HEK293 (cell line): ENCODE measurements at regions not wholly inside any gene's neighbourhood (a gene's known extent, or its start where the extent isn't known, plus 50 kb on each side); places are given as distances from the start of the nearest gene placed in this dataset.

Experiments used
- CTCF ChIA-PET: fragments of 350-600 bp; formaldehyde crosslinking; extraction: SDS; loops from one replicate; lab custom pipeline; 2021; ENCODE audit warnings: antibody characterized with exemption; lab: Yijun Ruan, JAX
- POLR2A ChIA-PET: fragments of 300-600 bp; formaldehyde crosslinking; extraction: SDS; loops from one replicate; lab custom pipeline; 2020; ENCODE audit warnings: antibody characterized with exemption, inconsistent platforms; lab: Yijun Ruan, JAX
- H3K27ac ChIP-seq: fragments of 200-500 bp; sonication (Bioruptor generic); 2 replicates; pipeline ENCODE4 v1.5.1; 2014; ENCODE audit warnings: low read depth, low read length, control low read depth, inconsistent platforms; ENCODE audit errors: extremely low read depth
- H3K36me3 ChIP-seq, 2 experiments: fragments of 200-500 bp in 1 of 2; sonication (Bioruptor generic) in 1 of 2; 1 replicate in 1 of 2; 2 replicates in 1 of 2; pipeline ENCODE4 v1.5.1; 2014 to 2017; ENCODE audit warnings: inconsistent platforms in 2 of 2, low read length in 2 of 2; ENCODE audit not compliant: control insufficient read depth in 2 of 2, insufficient read depth in 1 of 2
- H3K4me1 ChIP-seq: fragments of 200-500 bp; sonication (Bioruptor generic); 2 replicates; pipeline ENCODE4 v1.5.1; 2014; ENCODE audit warnings: mild to moderate bottlenecking, low read length, inconsistent platforms; ENCODE audit not compliant: control insufficient read depth, insufficient read depth
- H3K4me3 ChIP-seq: 2 replicates; pipeline ENCODE4 v1.5.1; 2011; ENCODE audit warnings: low read depth, mild to moderate bottlenecking, control low read depth, low read length, moderate library complexity
- H3K9me3 ChIP-seq: fragments of 200-500 bp; sonication (Bioruptor generic); 2 replicates; pipeline ENCODE4 v1.5.1; 2014; ENCODE audit warnings: low read depth, low read length, inconsistent platforms; ENCODE audit not compliant: control insufficient read depth, insufficient read depth
- KLF1 ChIP-seq: fragments of 450-650 bp; formaldehyde crosslinking; IDR thresholded peaks from 2 replicates; pipeline ENCODE4 v1.5.1; 2016; ENCODE audit warnings: missing biosample characterization, missing genetic modification characterization
- OVOL3 ChIP-seq: fragments of 450-650 bp; formaldehyde crosslinking; IDR thresholded peaks from 2 replicates; pipeline ENCODE4 v1.5.1; 2016; ENCODE audit warnings: missing biosample characterization, missing genetic modification characterization
- PRDM1 ChIP-seq: fragments of 450-650 bp; formaldehyde crosslinking; IDR thresholded peaks from 2 replicates; pipeline ENCODE4; 2016; ENCODE audit warnings: missing biosample characterization, missing genetic modification characterization
- ZBTB20 ChIP-seq: fragments of 450-650 bp; formaldehyde crosslinking; IDR thresholded peaks from 2 replicates; pipeline ENCODE4 v1.5.1; 2016; ENCODE audit warnings: missing biosample characterization, missing genetic modification characterization
- ZNF138 ChIP-seq: fragments of 450-650 bp; formaldehyde crosslinking; IDR thresholded peaks from 2 replicates; pipeline ENCODE4 v1.5.1; 2016; ENCODE audit warnings: missing biosample characterization, missing genetic modification characterization, borderline replicate concordance
- ZNF214 ChIP-seq: fragments of 450-650 bp; formaldehyde crosslinking; IDR thresholded peaks from 2 replicates; pipeline ENCODE4 v1.5.1; 2017; ENCODE audit warnings: missing biosample characterization, mild to moderate bottlenecking, missing genetic modification characterization, borderline replicate concordance
- ZNF354C ChIP-seq: fragments of 450-650 bp; formaldehyde crosslinking; IDR thresholded peaks from 2 replicates; pipeline ENCODE4 v1.5.1; 2016; ENCODE audit warnings: missing biosample characterization, missing genetic modification characterization, low read depth, borderline replicate concordance
- ZNF426 ChIP-seq: fragments of 450-650 bp; formaldehyde crosslinking; IDR thresholded peaks from 2 replicates; pipeline ENCODE4 v1.5.1; 2017; ENCODE audit warnings: missing biosample characterization, missing genetic modification characterization, mild to moderate bottlenecking, inconsistent platforms, moderate library complexity
- ZNF514 ChIP-seq: fragments of 450-650 bp; formaldehyde crosslinking; IDR thresholded peaks from 2 replicates; pipeline ENCODE4 v1.5.1; 2016; ENCODE audit warnings: missing biosample characterization, missing genetic modification characterization
- ZNF544 ChIP-seq: fragments of 450-650 bp; formaldehyde crosslinking; IDR thresholded peaks from 2 replicates; pipeline ENCODE4 v1.5.0; 2017; ENCODE audit warnings: missing biosample characterization, missing genetic modification characterization
- ZNF610 ChIP-seq: fragments of 450-650 bp; formaldehyde crosslinking; IDR thresholded peaks from 2 replicates; pipeline ENCODE4 v1.5.1; 2016; ENCODE audit warnings: missing biosample characterization, missing genetic modification characterization, borderline replicate concordance
- ZNF621 ChIP-seq: fragments of 450-650 bp; formaldehyde crosslinking; IDR thresholded peaks from 2 replicates; pipeline ENCODE4 v1.5.1; 2017; ENCODE audit warnings: missing biosample characterization, missing genetic modification characterization
- TF ChIP-seq, protein P1 (sequence below): fragments of 450-650 bp; formaldehyde crosslinking; IDR thresholded peaks from 2 replicates; pipeline ENCODE4 v1.5.1; 2016; ENCODE audit warnings: missing biosample characterization, missing genetic modification characterization
- TF ChIP-seq, protein P2 (sequence below): fragments of 450-650 bp; formaldehyde crosslinking; IDR thresholded peaks from 2 replicates; pipeline ENCODE4 v1.5.1; 2016; ENCODE audit warnings: missing biosample characterization, missing genetic modification characterization
- TF ChIP-seq, protein P3 (sequence below): fragments of 450-650 bp; formaldehyde crosslinking; IDR thresholded peaks from 2 replicates; pipeline ENCODE4 v1.5.1; 2017; ENCODE audit warnings: missing biosample characterization, missing genetic modification characterization
- TF ChIP-seq, protein P4 (sequence below): fragments of 450-650 bp; formaldehyde crosslinking; IDR thresholded peaks from 2 replicates; pipeline ENCODE4 v1.5.1; 2016; ENCODE audit warnings: missing biosample characterization, missing genetic modification characterization
- TF ChIP-seq, protein P5 (sequence below): fragments of 450-650 bp; formaldehyde crosslinking; IDR thresholded peaks from 2 replicates; pipeline ENCODE4 v1.5.1; 2016; ENCODE audit warnings: missing biosample characterization, missing genetic modification characterization, borderline replicate concordance

GRCh38 chr17:13756763-13757162 is 155.0 kb upstream of the HS3ST3A1 start:
- H3K36me3 ChIP-seq: no peaks in the 10 kb centered on the region
- 0 out of 2 replicates have a peak, but pooled peaks cover 4% of the 10 kb centered on the region for H3K4me1 ChIP-seq
- no peak for TF ChIP-seq ZNF214 (tag by site-specific recombination)
- TF ChIP-seq, protein P1, sequence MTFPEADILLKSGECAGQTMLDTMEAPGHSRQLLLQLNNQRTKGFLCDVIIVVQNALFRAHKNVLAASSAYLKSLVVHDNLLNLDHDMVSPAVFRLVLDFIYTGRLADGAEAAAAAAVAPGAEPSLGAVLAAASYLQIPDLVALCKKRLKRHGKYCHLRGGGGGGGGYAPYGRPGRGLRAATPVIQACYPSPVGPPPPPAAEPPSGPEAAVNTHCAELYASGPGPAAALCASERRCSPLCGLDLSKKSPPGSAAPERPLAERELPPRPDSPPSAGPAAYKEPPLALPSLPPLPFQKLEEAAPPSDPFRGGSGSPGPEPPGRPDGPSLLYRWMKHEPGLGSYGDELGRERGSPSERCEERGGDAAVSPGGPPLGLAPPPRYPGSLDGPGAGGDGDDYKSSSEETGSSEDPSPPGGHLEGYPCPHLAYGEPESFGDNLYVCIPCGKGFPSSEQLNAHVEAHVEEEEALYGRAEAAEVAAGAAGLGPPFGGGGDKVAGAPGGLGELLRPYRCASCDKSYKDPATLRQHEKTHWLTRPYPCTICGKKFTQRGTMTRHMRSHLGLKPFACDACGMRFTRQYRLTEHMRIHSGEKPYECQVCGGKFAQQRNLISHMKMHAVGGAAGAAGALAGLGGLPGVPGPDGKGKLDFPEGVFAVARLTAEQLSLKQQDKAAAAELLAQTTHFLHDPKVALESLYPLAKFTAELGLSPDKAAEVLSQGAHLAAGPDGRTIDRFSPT: no peak
- no peak for TF ChIP-seq PRDM1 (tag by site-specific recombination)
- TF ChIP-seq ZNF544: no peak
- no peak for TF ChIP-seq OVOL3 (tag by site-specific recombination)
- TF ChIP-seq ZNF610 (tag by site-specific recombination): no peak
- TF ChIP-seq, protein P2, sequence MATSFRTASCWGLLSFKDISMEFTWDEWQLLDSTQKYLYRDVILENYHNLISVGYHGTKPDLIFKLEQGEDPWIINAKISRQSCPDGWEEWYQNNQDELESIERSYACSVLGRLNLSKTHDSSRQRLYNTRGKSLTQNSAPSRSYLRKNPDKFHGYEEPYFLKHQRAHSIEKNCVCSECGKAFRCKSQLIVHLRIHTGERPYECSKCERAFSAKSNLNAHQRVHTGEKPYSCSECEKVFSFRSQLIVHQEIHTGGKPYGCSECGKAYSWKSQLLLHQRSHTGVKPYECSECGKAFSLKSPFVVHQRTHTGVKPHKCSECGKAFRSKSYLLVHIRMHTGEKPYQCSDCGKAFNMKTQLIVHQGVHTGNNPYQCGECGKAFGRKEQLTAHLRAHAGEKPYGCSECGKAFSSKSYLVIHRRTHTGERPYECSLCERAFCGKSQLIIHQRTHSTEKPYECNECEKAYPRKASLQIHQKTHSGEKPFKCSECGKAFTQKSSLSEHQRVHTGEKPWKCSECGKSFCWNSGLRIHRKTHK: no peak
- no peak overlapping the region for H3K4me3 ChIP-seq
- H3K27ac ChIP-seq: no peak overlapping the region
- CTCF ChIA-PET: interaction anchor here (1.1 kb wide), 1 partner anchor 11 kb away, joined by 3 read pairs; no protein-coding TSS in a partner anchor
- H3K9me3 ChIP-seq: no peaks in the 10 kb centered on the region
- POLR2A ChIA-PET: no interaction called here

- ChIA-PET POLR2A (no interaction called here), CTCF (no interaction called here)
- no peaks in the 10 kb centered on the region for H3K36me3 ChIP-seq
- H3K4me1 ChIP-seq: 0 out of 2 replicates have a peak, but pooled peaks cover 4% of the 10 kb centered on the region
- no peak overlapping the region for H3K27ac ChIP-seq
- H3K9me3 ChIP-seq: no peaks in the 10 kb centered on the region
- no peak overlapping the region for H3K4me3 ChIP-seq
- TF ChIP-seq ZNF354C: no peak
- TF ChIP-seq, protein P3, sequence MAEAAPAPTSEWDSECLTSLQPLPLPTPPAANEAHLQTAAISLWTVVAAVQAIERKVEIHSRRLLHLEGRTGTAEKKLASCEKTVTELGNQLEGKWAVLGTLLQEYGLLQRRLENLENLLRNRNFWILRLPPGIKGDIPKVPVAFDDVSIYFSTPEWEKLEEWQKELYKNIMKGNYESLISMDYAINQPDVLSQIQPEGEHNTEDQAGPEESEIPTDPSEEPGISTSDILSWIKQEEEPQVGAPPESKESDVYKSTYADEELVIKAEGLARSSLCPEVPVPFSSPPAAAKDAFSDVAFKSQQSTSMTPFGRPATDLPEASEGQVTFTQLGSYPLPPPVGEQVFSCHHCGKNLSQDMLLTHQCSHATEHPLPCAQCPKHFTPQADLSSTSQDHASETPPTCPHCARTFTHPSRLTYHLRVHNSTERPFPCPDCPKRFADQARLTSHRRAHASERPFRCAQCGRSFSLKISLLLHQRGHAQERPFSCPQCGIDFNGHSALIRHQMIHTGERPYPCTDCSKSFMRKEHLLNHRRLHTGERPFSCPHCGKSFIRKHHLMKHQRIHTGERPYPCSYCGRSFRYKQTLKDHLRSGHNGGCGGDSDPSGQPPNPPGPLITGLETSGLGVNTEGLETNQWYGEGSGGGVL (tag by site-specific recombination): no peak
- TF ChIP-seq ZNF514 (tag by site-specific recombination): no peak
- TF ChIP-seq, protein P4, sequence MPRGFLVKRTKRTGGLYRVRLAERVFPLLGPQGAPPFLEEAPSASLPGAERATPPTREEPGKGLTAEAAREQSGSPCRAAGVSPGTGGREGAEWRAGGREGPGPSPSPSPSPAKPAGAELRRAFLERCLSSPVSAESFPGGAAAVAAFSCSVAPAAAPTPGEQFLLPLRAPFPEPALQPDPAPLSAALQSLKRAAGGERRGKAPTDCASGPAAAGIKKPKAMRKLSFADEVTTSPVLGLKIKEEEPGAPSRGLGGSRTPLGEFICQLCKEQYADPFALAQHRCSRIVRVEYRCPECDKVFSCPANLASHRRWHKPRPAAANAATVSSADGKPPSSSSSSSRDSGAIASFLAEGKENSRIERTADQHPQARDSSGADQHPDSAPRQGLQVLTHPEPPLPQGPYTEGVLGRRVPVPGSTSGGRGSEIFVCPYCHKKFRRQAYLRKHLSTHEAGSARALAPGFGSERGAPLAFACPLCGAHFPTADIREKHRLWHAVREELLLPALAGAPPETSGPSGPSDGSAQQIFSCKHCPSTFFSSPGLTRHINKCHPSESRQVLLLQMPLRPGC (tag by site-specific recombination): no peak
- no peak for TF ChIP-seq ZNF621 (tag by site-specific recombination)
These were observed 156.1 kb upstream of the HS3ST3A1 start for GRCh38 chr17:13757871-13758270.

GRCh38 chr17:13759518-13760335 is 158.0 kb upstream of the HS3ST3A1 start:
- ChIA-PET CTCF (no interaction called here), POLR2A (no interaction called here)
- H3K36me3 ChIP-seq: no peaks in the 10 kb centered on the region
- TF ChIP-seq, protein P5, sequence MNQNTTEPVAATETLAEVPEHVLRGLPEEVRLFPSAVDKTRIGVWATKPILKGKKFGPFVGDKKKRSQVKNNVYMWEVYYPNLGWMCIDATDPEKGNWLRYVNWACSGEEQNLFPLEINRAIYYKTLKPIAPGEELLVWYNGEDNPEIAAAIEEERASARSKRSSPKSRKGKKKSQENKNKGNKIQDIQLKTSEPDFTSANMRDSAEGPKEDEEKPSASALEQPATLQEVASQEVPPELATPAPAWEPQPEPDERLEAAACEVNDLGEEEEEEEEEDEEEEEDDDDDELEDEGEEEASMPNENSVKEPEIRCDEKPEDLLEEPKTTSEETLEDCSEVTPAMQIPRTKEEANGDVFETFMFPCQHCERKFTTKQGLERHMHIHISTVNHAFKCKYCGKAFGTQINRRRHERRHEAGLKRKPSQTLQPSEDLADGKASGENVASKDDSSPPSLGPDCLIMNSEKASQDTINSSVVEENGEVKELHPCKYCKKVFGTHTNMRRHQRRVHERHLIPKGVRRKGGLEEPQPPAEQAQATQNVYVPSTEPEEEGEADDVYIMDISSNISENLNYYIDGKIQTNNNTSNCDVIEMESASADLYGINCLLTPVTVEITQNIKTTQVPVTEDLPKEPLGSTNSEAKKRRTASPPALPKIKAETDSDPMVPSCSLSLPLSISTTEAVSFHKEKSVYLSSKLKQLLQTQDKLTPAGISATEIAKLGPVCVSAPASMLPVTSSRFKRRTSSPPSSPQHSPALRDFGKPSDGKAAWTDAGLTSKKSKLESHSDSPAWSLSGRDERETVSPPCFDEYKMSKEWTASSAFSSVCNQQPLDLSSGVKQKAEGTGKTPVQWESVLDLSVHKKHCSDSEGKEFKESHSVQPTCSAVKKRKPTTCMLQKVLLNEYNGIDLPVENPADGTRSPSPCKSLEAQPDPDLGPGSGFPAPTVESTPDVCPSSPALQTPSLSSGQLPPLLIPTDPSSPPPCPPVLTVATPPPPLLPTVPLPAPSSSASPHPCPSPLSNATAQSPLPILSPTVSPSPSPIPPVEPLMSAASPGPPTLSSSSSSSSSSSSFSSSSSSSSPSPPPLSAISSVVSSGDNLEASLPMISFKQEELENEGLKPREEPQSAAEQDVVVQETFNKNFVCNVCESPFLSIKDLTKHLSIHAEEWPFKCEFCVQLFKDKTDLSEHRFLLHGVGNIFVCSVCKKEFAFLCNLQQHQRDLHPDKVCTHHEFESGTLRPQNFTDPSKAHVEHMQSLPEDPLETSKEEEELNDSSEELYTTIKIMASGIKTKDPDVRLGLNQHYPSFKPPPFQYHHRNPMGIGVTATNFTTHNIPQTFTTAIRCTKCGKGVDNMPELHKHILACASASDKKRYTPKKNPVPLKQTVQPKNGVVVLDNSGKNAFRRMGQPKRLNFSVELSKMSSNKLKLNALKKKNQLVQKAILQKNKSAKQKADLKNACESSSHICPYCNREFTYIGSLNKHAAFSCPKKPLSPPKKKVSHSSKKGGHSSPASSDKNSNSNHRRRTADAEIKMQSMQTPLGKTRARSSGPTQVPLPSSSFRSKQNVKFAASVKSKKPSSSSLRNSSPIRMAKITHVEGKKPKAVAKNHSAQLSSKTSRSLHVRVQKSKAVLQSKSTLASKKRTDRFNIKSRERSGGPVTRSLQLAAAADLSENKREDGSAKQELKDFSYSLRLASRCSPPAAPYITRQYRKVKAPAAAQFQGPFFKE (tag by site-specific recombination): no peak
- TF ChIP-seq ZBTB20 (tag by site-specific recombination) (no peak), ZNF426 (no peak), ZNF138 (tag by site-specific recombination) (no peak), KLF1 (no peak)

More at GRCh38 chr17:13759518-13760335, 158.0 kb upstream of the HS3ST3A1 start:
- H3K27ac ChIP-seq: no peak overlapping the region
- H3K4me1 ChIP-seq: 0 out of 2 replicates have a peak, but pooled peaks cover 4% of the 10 kb centered on the region
- H3K9me3 ChIP-seq: no peaks in the 10 kb centered on the region
- no peak overlapping the region for H3K4me3 ChIP-seq
